ENCODE measurements at regions not wholly inside any gene's neighbourhood (a gene's known extent, or its start where the extent isn't known, plus 50 kb on each side); places are given as distances from the start of the nearest gene placed in this dataset.
"Not testable (repeated sequence)": the region's sequence is repeated elsewhere in the genome, so short reads cannot be mapped to it uniquely, and the experiment has no call there.

DNA sequence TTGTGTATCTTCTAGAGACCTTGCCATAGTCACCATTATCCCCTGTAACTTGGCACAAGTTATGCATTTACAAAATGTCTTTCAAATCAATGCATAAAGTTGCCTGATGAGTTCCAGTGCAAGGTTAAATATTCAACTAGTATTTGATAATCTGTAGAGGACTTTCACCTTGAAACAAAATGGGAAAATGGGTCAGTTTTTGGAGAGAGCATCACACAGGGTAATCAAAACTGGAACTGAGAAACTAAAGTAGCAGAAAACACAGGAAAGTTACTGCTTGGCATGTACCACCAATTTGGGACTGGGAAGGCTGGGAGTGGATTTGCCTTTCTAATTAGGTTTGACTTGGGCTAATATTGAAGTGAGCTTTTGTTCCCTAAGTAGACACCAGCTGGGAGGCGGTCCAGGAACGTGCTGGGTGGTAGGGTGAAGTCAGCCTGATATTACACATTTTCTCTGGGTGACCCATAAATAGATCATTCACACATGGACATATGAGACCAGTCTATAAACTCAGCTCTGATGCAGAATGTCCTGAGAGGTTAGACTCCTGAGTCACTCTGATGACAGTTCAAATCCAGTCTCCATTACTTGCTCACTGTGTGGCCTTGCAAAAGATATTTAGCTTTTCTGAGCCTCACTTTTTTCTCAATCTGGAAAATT lies 152.3 kb downstream of the PCTP start:
- no peak for DNase-seq (ENCODE audit: low read depth in 2 of 3, low spot score in 2 of 3)

DNA sequence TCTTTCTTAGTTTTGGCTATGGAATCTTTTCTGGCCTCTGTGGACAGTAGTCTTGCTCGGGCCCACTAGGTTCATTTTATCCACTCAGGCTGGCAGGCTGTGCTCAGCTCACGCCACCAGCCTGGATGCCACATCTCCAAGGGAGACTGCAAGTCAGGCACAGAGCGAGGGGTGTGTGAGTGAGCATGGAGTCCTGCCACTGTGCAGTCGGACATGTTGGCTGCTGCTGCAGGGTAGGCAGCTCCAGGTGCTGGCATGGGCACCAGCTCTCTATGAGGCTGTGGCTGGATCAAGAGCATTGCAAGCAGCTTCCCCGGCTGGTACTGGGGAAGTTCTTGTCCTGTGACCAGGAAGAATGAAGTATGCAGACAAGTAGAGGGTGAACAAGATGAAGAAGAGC lies 158.9 kb downstream of the PCTP start:
- DNase-seq (ENCODE audit: low read depth in 2 of 3, low spot score in 2 of 3), result no peak

DNA sequence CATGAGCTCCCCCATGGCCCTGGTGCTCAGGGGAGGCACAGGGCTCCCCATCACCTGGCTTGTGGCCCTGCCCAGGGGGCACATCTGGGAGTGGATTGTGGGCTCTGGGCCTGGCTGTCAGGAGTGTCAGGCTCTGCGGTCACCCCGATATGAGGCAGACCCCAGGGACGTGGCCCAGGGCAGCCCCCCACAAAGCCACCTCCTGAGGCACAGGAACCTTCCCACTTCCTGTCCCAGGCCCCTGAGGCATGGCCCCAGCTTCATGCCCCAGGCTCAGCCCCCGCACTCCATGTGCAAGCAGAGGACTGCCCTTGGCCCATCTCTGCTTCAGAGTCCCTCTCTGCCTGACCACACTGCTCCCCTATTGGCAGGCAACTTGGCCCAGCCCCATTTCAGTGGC lies 160.3 kb downstream of the PCTP start:
- no peak for DNase-seq (ENCODE audit: low read depth in 2 of 3, low spot score in 2 of 3)

DNA sequence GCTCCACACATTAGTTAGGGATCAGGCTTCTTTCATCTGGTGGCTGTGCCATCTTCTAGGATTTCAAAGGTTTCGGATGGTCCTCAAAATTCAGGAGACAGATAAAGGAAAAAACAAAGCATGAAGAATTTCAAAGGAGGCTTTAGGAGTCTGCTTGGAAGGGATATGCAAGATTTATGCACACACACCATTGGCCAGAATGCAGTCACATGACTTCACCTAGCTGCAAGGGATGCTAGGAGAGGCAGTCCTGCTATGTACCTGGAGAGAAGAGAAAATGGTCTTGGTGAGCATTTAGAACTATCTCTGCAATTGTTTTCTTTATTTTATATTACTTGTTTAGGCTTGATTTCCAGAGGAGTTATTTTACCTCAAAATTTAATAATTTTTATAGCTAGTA lies 174.6 kb downstream of the PCTP start:
- DNase-seq (ENCODE audit: low read depth in 2 of 3, low spot score in 2 of 3), result no peak

DNA sequence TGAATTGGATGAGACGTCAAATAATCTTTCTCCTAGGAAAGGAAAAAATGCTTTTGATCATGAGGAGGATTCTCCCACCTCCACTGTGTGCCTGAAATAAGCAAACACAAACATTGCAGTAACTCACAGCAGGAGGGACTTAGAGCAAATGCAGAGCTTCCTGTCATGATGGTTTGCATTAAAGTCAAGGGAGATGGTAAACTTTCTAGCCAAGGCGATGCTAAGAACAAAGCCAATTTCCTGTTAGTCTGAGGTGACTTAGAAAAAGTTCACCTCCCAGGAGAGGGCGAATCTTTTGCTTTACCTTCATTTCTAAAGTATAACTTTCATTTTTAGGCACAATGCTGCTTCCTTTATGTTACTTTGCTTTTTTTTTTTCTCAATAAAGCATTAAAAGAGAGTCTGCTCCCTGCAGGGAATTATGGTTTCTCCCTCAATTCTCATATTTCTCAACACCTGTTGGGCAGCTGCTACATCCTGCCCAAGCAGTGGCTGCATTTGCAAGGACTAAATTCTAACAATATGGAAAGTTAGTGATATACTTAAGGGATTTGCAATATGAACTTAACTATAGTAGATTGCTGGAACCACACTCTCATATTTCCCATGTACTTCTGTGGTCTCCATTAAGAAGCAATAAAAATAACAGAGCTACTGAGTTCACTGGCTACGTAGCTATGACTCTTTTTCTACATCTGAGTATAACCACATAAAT lies 175.6 kb downstream of the PCTP start:
- no peak for DNase-seq (ENCODE audit: low read depth in 2 of 3, low spot score in 2 of 3)

DNA sequence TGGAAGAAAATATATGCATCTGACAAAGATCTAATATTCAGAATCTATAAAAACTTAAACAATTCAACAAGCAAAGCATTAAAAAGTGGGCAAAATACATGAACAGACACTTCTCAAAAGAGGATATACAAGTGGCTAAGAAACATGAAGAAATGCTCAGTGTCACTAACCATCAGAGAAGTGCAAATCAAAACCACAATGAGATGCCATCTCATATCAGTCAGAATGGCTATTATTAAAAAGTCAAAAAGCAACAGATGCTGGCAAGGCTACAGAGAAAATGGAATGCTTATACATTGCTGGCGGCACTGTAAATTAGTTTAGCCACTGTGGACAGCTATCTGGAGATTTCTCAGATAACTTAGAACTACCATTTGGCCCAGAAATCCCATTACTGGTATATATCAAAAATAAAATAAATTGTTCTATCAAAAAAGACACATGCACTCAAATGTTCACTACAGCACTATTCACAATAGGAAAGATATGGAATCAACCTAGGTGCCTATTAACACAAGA lies 179.5 kb downstream of the PCTP start:
- no peak for DNase-seq (ENCODE audit: low read depth in 2 of 3, low spot score in 2 of 3)

DNA sequence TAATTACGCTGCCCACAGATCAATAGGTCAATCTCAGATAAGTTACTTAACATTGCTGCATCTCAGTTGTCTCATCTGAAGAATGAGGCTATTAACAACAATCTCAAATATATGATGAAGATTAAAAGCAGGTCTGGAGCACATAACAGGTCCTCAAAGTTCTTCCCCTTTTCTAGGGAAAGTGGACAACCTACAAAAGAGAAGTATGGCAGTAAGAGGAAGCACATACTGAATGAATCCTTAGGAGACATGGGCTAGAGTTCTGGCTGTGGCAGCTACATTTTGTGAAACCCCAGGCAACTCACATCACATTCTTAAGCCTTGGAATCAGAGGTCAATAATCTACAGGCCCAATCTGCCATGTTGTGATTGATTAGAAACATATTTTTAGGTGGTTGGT lies 180.6 kb downstream of the PCTP start:
- DNase-seq (ENCODE audit: low read depth in 2 of 3, low spot score in 2 of 3), result peak in 1 of 3 donors; percentile 14

DNA sequence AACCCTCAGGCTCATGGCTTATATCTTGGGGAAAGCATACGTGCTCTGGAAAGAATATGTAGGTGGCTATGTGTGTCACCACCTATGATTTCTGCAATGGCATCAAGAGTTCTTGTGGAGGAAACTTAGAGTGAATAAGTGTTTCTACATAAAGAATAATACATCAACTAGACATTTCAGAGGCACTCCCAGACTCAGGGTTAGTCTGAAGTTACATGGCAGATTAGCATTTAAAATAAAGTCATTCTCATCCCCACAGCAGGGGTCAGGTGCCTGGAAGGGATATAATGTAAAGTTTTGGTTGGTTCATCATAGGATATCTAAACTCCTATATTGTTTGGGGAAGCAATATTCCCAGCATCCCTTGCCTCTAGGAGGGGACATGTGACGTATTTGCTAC lies 182.1 kb downstream of the PCTP start:
- DNase-seq (ENCODE audit: low read depth in 2 of 3, low spot score in 2 of 3), result no peak

DNA sequence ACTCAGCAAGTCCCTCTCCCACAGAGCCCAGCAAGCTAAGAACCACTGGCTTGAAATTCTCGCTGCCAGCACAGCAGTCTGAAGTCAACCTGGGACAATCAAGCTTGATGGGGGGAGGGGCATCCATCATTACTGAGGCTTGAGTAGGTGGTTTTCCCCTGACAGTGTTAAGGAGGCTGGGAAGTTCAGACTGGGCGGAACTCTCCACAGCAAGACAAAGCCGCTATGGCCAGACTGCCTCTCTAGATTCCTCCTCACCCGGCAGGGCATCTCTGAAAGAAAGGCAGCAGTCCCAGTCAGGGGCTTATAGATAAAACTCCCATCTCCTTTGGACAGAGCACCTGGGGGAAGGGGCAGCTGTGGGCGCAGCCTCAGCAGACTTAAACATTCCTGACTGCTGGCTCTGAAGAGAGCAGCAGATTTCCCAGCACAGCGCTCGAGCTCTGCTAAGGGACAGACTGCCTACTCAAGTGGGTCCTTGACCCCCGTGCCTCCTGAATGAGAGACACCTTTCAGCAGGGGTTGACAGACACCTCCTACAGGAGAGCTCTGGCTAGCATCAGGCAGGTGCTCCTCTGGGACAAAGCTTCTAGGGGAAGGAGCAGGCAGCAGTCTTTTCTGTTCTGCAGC lies 188.4 kb downstream of the PCTP start:
- not testable (repeated sequence) for DNase-seq (ENCODE audit: low read depth in 2 of 3, low spot score in 2 of 3)

DNA sequence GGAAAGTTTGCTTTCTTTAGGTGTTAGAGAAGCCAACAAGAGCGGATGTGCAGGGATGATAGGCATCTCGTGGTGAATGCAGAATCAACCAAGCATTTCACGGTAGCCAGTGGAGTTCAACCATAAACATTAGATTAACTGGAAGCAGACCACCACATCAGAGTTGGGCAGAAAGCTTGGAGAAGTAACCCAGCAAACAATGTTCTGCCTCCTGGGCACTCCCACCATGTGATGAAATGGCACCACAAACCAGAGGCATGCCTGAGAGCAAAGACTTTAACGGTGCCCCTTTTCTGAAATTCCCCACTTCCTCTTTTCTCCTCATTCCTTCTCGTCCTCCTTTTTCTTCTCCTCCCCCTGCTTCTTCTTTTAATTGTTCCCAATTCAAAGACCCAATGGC lies 193.5 kb upstream of the ANKFN1 start:
- DNase-seq (ENCODE audit: low read depth in 2 of 3, low spot score in 2 of 3), result peak in 1 of 3 donors; percentile 9

DNA sequence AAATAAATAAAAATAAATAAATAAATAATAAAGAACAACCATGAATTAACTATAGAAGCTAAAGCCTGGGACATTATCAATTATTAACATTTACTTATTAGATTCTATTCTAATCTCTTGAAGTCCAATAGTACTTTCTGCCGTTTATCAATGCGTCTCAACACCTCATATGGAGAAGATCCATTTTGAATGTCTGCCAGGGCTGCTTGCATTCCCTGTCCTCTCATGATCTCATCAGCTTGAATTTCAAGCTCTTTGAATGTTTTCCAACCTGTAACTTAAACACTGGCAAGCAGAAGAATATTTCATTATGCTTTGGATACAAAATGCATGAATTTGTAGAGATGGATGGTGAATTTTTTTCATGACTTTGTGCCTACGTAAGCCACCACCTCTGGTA lies 191.9 kb upstream of the ANKFN1 start:
- DNase-seq (ENCODE audit: low read depth in 2 of 3, low spot score in 2 of 3), result no peak

DNA sequence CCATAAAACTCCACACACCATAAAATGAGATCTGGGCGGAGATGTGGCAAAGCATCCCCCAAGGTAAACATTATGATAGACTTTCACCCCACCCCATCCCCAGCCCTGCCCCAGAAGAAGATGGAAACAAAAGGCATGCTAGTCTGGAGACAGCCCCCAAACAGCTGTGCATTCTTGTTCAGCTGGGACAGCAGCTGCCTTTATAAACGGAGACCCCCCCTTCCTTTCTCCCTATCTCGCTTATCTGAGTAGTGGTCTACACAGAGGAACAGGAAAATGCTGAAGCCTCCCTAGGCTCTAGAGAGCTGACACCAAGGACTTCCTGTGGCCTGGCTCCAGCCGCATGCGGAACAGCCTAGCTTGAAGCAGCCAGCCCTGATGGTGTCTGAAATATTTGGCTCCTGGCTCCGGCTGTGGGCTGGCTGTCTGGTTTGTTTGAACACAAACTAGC lies 190.3 kb upstream of the ANKFN1 start:
- DNase-seq (ENCODE audit: low read depth in 2 of 3, low spot score in 2 of 3), result peak in 1 of 3 donors; percentile 51

DNA sequence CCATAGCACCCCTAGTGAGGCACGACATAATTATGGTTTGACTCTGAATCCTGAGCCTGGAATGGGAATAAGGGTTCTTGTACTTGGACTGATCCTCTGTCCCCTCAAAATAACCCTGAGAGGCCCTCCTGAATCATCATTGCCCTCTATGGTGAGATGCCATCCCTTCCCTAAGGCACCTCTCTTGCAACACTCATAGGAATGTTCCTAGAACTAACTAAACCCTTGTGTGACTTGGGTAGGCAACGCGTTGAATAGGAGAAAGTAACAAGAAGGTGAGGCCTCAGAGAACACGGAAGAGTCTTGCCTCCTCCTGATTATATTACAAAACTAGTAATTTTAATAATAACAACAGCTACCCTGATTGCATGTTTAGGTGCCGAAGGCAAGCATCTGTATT lies 189.1 kb upstream of the ANKFN1 start:
- no peak for DNase-seq (ENCODE audit: low read depth in 2 of 3, low spot score in 2 of 3)

DNA sequence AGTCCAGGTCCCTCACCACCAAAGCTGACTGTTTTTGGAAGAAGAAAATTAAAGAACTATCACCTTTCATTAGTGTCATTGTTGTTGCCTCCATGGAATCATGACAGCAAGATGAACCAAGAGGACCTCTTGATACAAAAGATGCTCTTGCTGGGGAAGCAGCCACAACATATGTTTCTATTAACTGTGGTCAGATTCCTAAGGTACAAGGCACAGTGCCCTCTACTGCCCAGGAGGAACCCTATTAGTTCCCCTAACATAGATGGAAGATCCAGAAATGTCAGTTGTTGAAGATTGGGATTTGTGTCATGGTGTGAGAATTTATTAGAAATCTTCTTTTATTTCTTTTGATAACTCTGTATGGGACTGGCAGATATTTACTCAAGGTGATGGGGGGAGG lies 188.2 kb upstream of the ANKFN1 start:
- no peak for DNase-seq (ENCODE audit: low read depth in 2 of 3, low spot score in 2 of 3)

DNA sequence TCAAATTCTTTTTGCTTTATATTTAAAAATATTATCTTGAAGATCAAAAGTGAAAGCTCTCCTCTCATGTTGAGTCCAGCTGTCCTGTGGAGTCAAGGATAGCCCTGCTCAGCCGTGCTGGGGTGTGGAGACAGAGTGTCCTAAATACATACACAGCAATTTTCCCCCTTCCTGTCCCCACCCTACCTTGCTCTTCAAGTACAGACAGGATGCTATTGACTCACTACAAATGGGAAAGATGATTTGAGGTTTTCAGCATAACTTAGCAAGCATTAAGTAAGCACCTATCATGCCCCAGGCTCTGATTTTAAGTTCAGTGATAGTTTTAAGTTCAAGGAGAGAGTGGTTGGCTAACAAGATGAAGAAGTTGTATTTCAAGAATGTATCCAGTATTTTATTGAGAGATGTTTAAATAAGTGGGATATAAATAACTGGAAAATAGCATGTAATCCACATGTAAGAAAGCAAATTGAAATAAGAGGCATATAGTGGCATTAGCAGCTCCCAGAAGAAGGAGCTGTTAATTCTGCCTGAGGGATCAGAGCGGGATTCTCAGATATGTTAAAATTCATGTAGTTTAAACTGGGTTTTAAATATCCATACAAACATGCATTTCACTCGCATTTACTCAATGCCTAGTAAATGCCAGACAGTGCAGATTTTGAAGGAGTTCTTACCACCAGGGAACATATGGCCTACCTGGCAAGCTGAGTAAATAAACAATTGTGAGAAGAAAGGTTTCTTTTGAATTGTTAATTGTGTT lies 183.5 kb upstream of the ANKFN1 start:
- no peak for DNase-seq (ENCODE audit: low read depth in 2 of 3, low spot score in 2 of 3)

DNA sequence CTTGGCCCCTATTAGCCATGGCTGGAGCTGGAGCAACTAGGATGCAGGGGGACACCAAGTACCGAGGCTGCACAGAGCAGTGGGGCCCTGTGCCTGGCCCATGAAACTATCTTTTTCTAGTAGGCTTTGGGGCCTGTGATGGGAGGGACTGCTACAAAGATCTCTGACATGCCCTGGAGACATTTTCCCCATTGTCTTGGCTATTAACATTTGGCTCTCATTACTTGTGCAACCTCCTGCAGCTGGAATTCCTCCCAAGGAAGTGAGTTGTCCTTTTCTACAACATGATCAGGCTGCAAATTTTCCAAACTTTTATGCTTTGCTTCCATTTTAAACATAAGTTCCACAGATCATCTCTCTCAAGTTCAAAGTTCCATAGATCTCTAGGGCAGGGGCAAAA lies 174.7 kb upstream of the ANKFN1 start:
- no peak for DNase-seq (ENCODE audit: low read depth in 2 of 3, low spot score in 2 of 3)

DNA sequence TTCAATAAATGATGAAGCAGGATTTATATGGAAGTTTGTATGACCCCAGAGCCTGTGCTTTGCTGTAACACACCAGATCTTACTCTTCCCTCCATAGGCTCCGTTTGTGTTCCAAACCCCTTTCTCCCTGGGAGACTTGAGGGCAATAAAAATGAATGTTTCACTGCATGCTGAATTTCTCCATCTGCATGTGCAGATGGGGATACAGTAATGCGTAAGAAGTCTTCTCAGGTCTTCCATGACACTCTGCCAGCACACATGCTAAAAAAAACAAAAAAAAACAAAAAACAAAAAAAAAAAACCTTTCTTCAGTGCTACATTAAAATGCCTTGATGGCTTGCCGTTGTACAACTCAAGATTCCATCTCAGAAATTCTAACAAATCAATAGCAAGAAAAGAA lies 170.2 kb upstream of the ANKFN1 start:
- no peak for DNase-seq (ENCODE audit: low read depth in 2 of 3, low spot score in 2 of 3)

DNA sequence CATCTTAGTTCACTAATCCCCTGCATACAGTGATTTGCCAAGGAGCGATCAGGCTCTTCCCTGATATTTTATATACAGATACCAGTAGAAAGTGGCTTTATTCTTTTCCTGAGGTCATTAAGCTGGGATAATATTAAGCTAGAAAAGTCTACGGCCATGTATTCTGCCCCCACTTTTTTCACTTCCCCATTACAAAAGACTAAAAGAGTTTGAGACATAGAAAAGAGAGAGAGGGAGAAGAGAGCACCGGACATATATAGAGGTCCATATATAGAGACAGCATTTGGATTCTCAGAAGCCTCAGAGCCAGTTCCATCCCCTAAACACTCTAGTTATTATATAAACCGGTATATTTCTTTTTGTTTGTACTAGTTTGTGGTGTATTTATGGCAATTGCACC lies 166.5 kb upstream of the ANKFN1 start:
- DNase-seq (ENCODE audit: low read depth in 2 of 3, low spot score in 2 of 3), result no peak

DNA sequence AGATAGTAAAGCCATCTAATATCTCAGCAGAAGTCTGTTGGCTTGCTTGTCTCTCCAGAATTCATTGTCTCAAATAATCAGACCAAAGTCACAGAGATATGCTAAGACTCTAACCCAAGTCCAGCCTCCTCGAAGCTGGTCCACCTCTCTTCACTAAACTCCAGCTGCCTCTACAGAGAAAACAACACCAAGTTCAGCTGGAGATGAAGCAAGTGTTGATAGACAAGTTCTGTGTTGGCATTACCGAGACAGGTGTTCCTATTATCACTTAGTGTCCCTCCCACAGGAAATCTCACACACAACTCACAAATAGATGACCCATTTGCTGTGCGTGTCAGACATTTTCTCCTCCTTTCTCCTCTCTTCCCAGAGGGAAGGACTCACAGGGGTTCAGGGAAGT lies 164.4 kb upstream of the ANKFN1 start:
- no peak for DNase-seq (ENCODE audit: low read depth in 2 of 3, low spot score in 2 of 3)

DNA sequence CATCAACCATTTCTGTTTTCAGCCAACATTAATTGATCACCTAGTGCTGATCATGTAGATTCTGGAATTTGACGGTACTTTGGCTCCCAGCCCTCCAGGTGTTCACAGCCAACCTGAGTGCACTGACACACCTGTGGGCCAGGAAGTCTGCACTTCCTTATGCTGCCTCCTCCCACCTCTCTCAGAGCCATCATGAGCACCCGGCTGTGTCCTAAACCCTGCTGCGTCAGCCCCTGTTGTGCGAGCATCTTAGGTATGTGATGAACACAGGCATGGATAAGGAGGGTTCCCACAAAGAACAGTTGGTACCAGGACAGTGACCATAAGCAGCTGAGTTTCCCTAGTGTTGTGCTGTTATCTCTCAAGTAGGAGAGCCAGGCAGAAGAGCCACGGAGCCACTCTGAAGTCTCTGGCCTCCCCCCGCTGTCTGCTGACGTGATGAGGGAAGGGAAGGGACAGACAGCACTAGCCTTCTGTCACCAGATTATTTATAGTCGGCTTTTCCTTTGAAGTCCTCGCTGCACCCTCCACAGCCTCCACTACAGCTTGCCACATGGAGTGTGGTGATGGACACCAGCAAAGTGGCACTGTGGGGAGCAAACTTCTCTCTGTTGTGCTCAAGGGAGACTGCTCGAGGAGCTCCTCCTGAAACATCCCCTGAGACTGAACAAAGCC lies 162.8 kb upstream of the ANKFN1 start:
- no peak for DNase-seq (ENCODE audit: low read depth in 2 of 3, low spot score in 2 of 3)

DNA sequence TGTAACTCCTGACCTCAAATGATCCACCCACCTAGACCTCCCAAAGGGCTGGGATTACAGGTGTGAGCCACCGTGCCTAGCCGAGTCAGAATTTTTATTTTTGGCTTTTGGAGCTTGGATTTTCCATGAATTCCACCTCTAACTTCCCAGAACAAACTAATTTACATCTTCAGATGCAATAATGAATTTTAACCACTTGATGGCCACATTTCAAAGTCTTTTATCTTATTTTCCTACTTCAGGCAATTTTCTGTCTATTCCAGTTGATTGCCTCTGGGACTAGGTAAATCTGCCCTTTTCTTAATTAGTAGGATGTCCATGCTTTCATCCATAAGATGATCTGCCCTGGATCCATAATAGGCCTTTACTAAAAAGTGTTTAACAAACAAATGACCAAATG lies 156.4 kb upstream of the ANKFN1 start:
- no peak for DNase-seq (ENCODE audit: low read depth in 2 of 3, low spot score in 2 of 3)

Measured in hematopoietic multipotent progenitor cell (in vitro differentiated cells).